GM19438 (cell line): ENCODE measurements at regions not wholly inside any gene's neighbourhood (a gene's known extent, or its start where the extent isn't known, plus 50 kb on each side); places are given as distances from the start of the nearest gene placed in this dataset.
"Not testable (repeated sequence)": the region's sequence is repeated elsewhere in the genome, so short reads cannot be mapped to it uniquely, and the experiment has no call there.

Source experiments
- ATAC-seq: cut with Tn5 transposase; IDR thresholded peaks from one replicate; pipeline ENCODE4 v1.9.1; 2021; ENCODE audit warnings: low read depth; ENCODE audit not compliant: unreplicated experiment

DNA sequence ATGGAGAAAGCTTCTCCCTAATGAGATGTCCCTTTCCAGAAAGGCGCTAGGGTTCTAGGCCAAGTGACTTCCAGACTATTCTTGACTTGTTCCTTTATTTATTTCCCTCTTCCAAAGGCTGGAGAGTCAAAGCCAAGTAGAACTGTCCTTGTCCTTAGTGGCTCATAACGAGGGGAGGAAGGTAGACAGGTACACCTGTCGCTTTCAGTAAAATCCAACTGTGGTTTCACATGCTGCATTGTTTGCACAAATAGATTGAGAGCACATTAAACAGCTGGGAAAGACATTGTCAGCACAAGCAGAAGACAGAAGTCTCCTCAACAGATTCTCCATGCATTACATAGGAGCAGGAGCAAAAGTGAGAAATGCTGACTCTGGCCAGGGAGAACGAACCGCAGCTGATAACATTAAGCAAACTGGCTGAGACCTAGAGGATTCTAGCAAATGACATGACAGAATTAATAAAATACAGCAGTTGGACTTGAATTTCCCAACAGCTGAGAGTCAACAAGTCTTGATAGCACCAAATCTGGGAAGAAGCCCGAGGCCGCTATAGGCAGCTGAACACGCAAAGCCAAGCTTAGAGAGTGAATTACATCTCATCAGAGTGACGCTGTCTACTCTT, 227.7 kb downstream of the TLE3 start:
- no peak for ATAC-seq

GRCh38 chr15:69871511-69872134, 226.1 kb downstream of the TLE3 start:
- ATAC-seq, result no peak

- no peak for ATAC-seq
Observed at GRCh38 chr15:69873807-69874206, 223.9 kb downstream of the TLE3 start.

DNA sequence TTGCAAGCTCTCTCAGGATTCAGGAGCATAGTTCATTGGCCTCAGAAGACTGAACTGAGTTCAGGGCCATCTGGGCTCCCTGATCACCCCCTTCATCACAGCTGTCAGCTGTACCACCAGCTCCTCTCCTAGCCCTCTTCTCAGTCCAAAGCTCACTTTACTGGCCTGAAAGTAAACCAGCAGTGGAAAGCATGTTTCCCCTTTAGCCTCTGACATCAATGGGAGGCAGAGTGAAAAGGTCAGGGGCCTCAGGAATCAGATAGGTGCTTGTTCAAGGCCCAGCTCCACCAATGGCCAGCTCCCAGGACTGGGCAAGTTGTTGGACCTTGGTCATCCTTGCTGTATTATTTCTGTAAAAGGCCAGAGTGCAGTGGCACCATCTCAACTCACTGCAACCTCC, 223.4 kb downstream of the TLE3 start:
- ATAC-seq, result no peak

- ATAC-seq, result no peak
Observed at GRCh38 chr15:69876064-69876940, 221.4 kb downstream of the TLE3 start.

GRCh38 chr15:69879963-69880362, 217.8 kb downstream of the TLE3 start:
- ATAC-seq, result not testable (repeated sequence)

DNA sequence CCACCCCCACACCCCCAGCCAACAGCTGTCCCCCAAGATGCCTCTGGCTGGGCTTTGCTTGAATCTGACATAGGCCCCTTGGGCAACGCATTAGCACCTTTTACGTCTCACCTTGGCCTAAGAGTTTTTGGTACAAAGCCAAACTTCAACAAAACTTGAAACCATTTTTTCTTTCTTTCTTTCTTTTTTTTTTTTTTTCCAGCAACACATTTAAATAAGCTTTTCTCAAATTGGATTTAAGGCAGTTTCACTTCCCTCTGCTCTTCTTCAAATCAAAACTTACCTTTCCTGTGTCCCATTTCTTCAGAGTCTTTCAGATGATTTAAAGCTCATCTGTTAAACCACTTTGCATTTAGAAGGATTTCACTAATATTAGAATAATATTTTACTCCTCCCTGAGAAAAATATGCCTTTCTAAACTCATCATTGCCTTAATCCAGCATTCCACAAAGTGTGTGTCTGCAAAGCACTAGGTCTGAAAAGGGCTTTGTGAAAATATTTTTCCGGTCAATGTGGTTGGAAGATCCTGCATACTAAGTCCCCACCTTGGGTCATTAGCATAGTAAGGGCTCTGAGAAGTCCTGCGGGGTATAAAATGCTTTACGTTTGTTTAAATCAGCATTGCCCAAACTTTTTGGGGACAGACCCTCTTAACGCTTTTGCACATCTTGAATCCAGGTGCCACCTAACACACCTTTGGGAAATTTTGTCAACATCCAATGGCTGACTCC, 217.0 kb downstream of the TLE3 start:
- no peak for ATAC-seq

DNA sequence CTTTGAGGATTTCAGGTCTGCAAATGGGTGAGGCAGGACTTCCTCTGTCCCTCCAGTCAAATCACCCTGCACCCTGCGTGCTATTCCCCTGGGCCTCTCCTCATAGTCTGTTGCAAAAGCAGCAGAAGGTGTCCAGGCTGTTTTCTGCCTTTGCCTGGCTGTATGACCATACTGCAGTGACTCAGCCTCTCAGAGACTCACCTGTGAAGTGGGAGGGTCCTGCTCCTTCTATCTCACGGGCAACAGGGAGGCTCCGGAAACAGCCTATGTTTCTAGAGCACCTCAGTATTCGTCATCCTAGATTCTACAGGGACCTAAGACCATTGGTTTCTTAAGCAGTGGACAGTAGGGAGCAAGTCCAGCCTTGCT, 216.4 kb downstream of the TLE3 start:
- ATAC-seq, result no peak

GRCh38 chr15:69881766-69882165, 216.0 kb downstream of the TLE3 start:
- no peak for ATAC-seq

DNA sequence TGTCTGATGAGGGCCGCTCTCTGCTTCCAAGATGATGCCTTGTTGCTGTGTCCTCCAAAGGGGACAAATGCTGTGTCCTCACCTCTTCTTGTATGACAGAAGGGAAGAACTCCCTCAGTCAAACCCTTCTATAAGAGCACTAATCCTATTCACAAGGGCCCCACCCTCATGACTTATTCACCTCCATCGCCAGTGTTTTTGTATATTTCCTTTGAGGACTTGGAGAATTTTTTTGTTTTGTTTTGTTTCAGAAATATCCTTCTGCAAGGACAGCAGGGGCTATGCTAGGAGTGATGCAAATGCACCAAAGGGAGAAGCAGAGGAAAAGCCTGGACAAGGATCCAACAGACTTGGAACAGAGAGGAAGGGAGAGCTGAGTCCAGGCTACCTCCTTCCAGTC, 214.4 kb downstream of the TLE3 start:
- no peak for ATAC-seq

- no peak for ATAC-seq
Observed at GRCh38 chr15:69885173-69885955, 212.4 kb downstream of the TLE3 start.

DNA sequence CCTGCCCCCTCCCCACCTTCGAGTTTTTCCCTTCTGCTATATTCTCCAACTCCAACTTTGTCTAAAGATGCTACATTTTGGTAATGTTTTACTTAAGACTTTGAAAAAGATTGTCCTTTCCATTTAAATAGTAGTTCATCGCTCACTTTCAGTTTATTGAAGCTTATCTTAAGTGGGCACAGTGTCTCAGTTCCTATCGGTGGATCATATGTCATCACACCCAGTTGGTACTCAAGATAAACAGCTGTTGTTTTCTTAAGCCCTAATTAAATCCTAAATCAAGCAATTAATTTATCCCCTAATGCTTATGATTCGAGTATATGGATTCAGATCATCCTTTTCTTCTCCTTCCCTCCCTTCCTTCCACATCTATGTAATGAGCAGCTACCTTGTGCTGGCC, 210.7 kb downstream of the TLE3 start:
- no peak for ATAC-seq

- ATAC-seq, result no peak
Observed at GRCh38 chr15:69887553-69887952, 210.2 kb downstream of the TLE3 start.

- no peak for ATAC-seq
Observed at GRCh38 chr15:69888406-69888805, 209.3 kb downstream of the TLE3 start.

DNA sequence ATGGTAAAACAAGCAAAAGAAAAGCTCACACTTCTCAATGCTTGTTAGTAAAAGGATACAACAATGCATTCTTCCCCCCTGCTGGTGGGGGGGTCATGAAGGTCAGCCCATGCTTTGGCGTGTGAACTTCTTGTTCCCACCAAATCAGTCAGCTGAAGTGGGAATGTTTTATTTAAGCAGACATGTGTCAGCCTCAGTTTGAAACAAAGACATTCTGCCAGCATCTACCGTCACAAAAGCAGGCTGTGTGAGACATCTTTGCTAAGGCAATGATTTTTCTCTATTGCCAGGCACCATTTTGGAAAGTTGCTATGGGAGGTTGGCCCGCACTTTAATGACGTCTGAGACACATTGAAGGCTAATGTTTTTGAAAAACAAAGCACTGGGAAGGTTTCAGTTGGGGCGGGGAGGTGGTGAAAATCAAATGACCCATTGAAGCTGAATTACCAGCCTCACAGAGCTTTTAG, 206.6 kb downstream of the TLE3 start:
- no peak for ATAC-seq

DNA sequence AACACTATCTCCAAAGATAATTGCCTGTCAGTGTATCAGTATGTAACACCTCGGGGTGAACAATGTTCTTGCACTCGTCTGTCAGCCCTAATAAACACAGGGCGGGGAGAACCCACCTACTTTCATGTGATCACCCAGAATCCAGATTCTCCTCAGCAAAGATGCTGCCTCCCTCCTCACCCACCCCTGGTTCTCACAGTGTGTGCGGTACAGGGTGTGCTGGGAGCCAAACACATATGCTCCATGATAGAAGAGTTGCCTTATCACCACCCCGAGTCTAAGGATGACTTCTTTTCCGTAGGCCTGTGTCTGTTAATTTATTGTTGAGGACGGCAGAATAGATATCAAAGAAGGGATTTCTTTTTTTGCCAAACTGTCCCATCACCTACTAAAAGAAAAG, 206.1 kb downstream of the TLE3 start:
- no peak for ATAC-seq

GRCh38 chr15:69892351-69892750, 205.4 kb downstream of the TLE3 start:
- no peak for ATAC-seq

- ATAC-seq, result no peak
Observed at GRCh38 chr15:69893086-69893485, 204.6 kb downstream of the TLE3 start.

- no peak for ATAC-seq
Observed at GRCh38 chr15:69893863-69894262, 203.9 kb downstream of the TLE3 start.

DNA sequence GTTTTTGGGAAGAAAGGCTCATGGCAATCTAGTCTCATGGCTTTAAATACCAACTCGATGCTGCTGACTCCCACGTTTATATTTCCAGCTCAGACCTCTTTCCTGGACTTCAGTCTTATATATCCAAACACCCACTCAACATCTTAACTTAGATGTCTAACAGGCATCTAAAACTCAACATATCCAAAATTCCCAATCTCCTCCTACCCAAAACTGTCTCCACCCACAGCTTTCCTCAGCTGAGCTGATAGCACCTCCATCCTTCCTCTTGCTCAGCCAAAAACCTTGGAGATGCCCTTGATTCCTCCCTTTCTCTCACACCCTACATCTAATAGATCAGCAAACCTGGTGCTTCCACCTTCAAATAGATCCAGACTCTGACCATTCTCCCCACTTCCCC, 202.5 kb downstream of the TLE3 start:
- no peak for ATAC-seq
